Neural progenitor cell (in vitro differentiated cells): ENCODE measurements at regions not wholly inside any gene's neighbourhood (a gene's known extent, or its start where the extent isn't known, plus 50 kb on each side); places are given as distances from the start of the nearest gene placed in this dataset.

Experiments
- DNase-seq: peaks from one replicate; pipeline ENCODE4 v3.0.0-alpha.2; 2016; ENCODE audit warnings: low spot score
- H2AFZ ChIP-seq: fragments of 200-600 bp; sonication (generic); replicated peaks from 2 replicates; pipeline ENCODE4 v1.6.1; 2016; ENCODE audit warnings: antibody characterized with exemption
- H3F3A ChIP-seq: fragments of 200-600 bp; sonication (generic); 2 replicates; pipeline ENCODE4 v1.6.1; 2016; ENCODE audit warnings: antibody characterized with exemption, low read depth
- H3K27ac ChIP-seq: fragments of 200-600 bp; sonication (generic); 2 replicates; pipeline ENCODE4 v1.5.1; 2016; ENCODE audit warnings: mild to moderate bottlenecking
- H3K27me3 ChIP-seq: fragments of 200-600 bp; sonication (generic); 2 replicates; pipeline ENCODE4 v1.6.1; 2016; ENCODE audit warnings: mild to moderate bottlenecking, moderate library complexity
- H3K36me3 ChIP-seq: fragments of 200-600 bp; sonication (generic); 2 replicates; pipeline ENCODE4 v1.5.1; 2016
- H3K4me1 ChIP-seq: fragments of 200-600 bp; sonication (generic); 2 replicates; pipeline ENCODE4 v1.6.1; 2016; ENCODE audit warnings: mixed run types
- H3K4me2 ChIP-seq: fragments of 200-600 bp; sonication (generic); 2 replicates; pipeline ENCODE4 v1.6.1; 2016
- H3K4me3 ChIP-seq: fragments of 200-600 bp; sonication (generic); 2 replicates; pipeline ENCODE4 v1.5.1; 2016
- H3K79me2 ChIP-seq: fragments of 200-600 bp; sonication (generic); 2 replicates; pipeline ENCODE4 v1.6.1; 2016; ENCODE audit warnings: low read depth
- H3K9ac ChIP-seq: fragments of 200-600 bp; sonication (generic); 2 replicates; pipeline ENCODE4 v1.6.1; 2016
- H3K9me3 ChIP-seq: fragments of 200-600 bp; sonication (generic); 2 replicates; pipeline ENCODE4 v1.5.1; 2016; ENCODE audit warnings: low read depth
- H4K20me1 ChIP-seq: fragments of 200-600 bp; sonication (generic); 2 replicates; pipeline ENCODE4 v1.6.1; 2016; ENCODE audit warnings: low read depth
- H3K27ac Mint-ChIP-seq: 3 replicates; pipeline ENCODE4 v1.8.0; 2021; ENCODE audit warnings: mixed read lengths
- H3K27me3 Mint-ChIP-seq: 2 replicates; pipeline ENCODE4 v1.8.0; 2022; ENCODE audit warnings: low read depth, mild to moderate bottlenecking, inconsistent platforms, moderate library complexity, mixed read lengths; ENCODE audit not compliant: insufficient read depth
- H3K36me3 Mint-ChIP-seq: 3 replicates; pipeline ENCODE4 v1.8.0; 2021; ENCODE audit warnings: mixed read lengths
- H3K4me1 Mint-ChIP-seq: 3 replicates; pipeline ENCODE4 v1.8.0; 2021; ENCODE audit warnings: mixed read lengths
- H3K4me3 Mint-ChIP-seq: 3 replicates; pipeline ENCODE4 v1.8.0; 2021; ENCODE audit warnings: mild to moderate bottlenecking, moderate library complexity, mixed read lengths
- H3K9me3 Mint-ChIP-seq: 3 replicates; pipeline ENCODE4 v1.8.0; 2020; ENCODE audit warnings: mixed read lengths
- EZH2 ChIP-seq: fragments of 200-600 bp; sonication (generic); IDR thresholded peaks from 2 replicates; pipeline ENCODE4 v1.6.1; 2017; ENCODE audit warnings: antibody characterized with exemption, mild to moderate bottlenecking, moderate library complexity
- EZH2phosphoT487 ChIP-seq: fragments of 200-600 bp; sonication (generic); IDR thresholded peaks from 2 replicates; pipeline ENCODE4 v1.6.1; 2017; ENCODE audit warnings: antibody characterized with exemption
- TF ChIP-seq, protein P1 (sequence below): fragments of 200-600 bp; sonication (generic); IDR thresholded peaks from 2 replicates; pipeline ENCODE4 v1.5.1; 2017; ENCODE audit warnings: antibody characterized with exemption, mild to moderate bottlenecking

DNA sequence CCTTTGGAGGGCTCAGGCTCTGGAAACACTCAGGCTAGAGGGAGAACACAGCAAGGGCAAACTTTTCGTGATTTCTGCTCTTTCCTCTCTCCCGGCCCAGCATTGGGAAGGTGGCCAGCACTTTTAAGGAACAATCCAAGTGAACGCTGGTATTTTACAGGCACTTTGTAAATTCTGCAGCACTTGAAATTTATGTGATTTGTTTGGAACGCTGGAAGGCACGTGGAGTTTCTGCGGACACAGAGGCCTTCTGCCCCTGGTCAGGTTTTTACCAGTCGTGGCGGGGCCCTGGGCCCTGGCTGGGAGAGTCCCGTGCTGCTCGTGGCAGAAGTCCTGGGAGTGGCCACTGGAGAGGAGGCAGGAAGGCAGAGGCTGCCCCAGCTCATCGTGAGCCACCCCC, 188.6 kb downstream of the ENGASE start:
- H3F3A ChIP-seq: no peaks in the 10 kb centered on the region
- no peaks in the 10 kb centered on the region for H3K9me3 ChIP-seq
- no peaks in the 10 kb centered on the region for H4K20me1 ChIP-seq
- H3K79me2 ChIP-seq: no peaks in the 10 kb centered on the region
- H3K36me3 ChIP-seq: no peaks in the 10 kb centered on the region
- H3K27ac ChIP-seq: no peak overlapping the region
- H3K9ac ChIP-seq: no peak overlapping the region
- H3K4me1 ChIP-seq: peaks cover 13% of the 10 kb centered on the region
- no peak overlapping the region for H3K4me2 ChIP-seq
- H2AFZ ChIP-seq: no peak overlapping the region
- Mint-ChIP-seq H3K4me3 (no peak overlapping the region), H3K27ac (no peak overlapping the region), H3K4me1 (no peaks in the 10 kb centered on the region), H3K27me3 (peaks cover 8% of the 10 kb centered on the region), H3K9me3 (no peaks in the 10 kb centered on the region), H3K36me3 (no peaks in the 10 kb centered on the region)
- no peaks in the 10 kb centered on the region for H3K27me3 ChIP-seq
- no peak for TF ChIP-seq EZH2
- TF ChIP-seq EZH2phosphoT487: no peak
- TF ChIP-seq, protein P1, sequence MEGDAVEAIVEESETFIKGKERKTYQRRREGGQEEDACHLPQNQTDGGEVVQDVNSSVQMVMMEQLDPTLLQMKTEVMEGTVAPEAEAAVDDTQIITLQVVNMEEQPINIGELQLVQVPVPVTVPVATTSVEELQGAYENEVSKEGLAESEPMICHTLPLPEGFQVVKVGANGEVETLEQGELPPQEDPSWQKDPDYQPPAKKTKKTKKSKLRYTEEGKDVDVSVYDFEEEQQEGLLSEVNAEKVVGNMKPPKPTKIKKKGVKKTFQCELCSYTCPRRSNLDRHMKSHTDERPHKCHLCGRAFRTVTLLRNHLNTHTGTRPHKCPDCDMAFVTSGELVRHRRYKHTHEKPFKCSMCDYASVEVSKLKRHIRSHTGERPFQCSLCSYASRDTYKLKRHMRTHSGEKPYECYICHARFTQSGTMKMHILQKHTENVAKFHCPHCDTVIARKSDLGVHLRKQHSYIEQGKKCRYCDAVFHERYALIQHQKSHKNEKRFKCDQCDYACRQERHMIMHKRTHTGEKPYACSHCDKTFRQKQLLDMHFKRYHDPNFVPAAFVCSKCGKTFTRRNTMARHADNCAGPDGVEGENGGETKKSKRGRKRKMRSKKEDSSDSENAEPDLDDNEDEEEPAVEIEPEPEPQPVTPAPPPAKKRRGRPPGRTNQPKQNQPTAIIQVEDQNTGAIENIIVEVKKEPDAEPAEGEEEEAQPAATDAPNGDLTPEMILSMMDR: no peak
- DNase-seq: no peak
- H3K4me3 ChIP-seq: no peak overlapping the region

- H3K79me2 ChIP-seq: no peaks in the 10 kb centered on the region
- no peak overlapping the region for H2AFZ ChIP-seq
- H3K4me1 ChIP-seq: peaks cover 13% of the 10 kb centered on the region
- H3K27me3 ChIP-seq: no peaks in the 10 kb centered on the region
- Mint-ChIP-seq H3K9me3 (no peaks in the 10 kb centered on the region), H3K27ac (no peak overlapping the region), H3K27me3 (peaks cover 8% of the 10 kb centered on the region), H3K4me1 (no peaks in the 10 kb centered on the region), H3K36me3 (no peaks in the 10 kb centered on the region), H3K4me3 (no peak overlapping the region)
- H3K36me3 ChIP-seq: no peaks in the 10 kb centered on the region
- H3K4me3 ChIP-seq: no peak overlapping the region
- H4K20me1 ChIP-seq: no peaks in the 10 kb centered on the region
- TF ChIP-seq, protein P1: no peak
- TF ChIP-seq EZH2: no peak
- TF ChIP-seq EZH2phosphoT487: no peak
- no peak overlapping the region for H3K27ac ChIP-seq
- H3K4me2 ChIP-seq: no peak overlapping the region
- H3F3A ChIP-seq: no peaks in the 10 kb centered on the region
- H3K9ac ChIP-seq: no peak overlapping the region
- H3K9me3 ChIP-seq: no peaks in the 10 kb centered on the region
- no peak for DNase-seq
Measured at GRCh38 chr17:79262624-79263023, 188.0 kb downstream of the ENGASE start.

GRCh38 chr17:79261355-79262072, 186.9 kb downstream of the ENGASE start:
- Mint-ChIP-seq H3K27ac (peak overlapping the region; percentile 30), H3K9me3 (no peaks in the 10 kb centered on the region), H3K36me3 (no peaks in the 10 kb centered on the region), H3K27me3 (peaks cover 10% of the 10 kb centered on the region), H3K4me1 (no peaks in the 10 kb centered on the region), H3K4me3 (no peak overlapping the region)
- no peaks in the 10 kb centered on the region for H3K9me3 ChIP-seq
- H4K20me1 ChIP-seq: no peaks in the 10 kb centered on the region
- H3F3A ChIP-seq: no peaks in the 10 kb centered on the region
- H3K4me2 ChIP-seq: no peak overlapping the region
- DNase-seq: no peak
- no peaks in the 10 kb centered on the region for H3K79me2 ChIP-seq
- TF ChIP-seq EZH2 (no peak), EZH2phosphoT487 (no peak)
- TF ChIP-seq, protein P1: no peak
- H2AFZ ChIP-seq: no peak overlapping the region
- no peaks in the 10 kb centered on the region for H3K27me3 ChIP-seq
- no peaks in the 10 kb centered on the region for H3K36me3 ChIP-seq
- peaks cover 13% of the 10 kb centered on the region for H3K4me1 ChIP-seq
- no peak overlapping the region for H3K4me3 ChIP-seq
- no peak overlapping the region for H3K27ac ChIP-seq
- H3K9ac ChIP-seq: no peak overlapping the region
